B cell (primary cell): ENCODE measurements at regions not wholly inside any gene's neighbourhood (a gene's known extent, or its start where the extent isn't known, plus 50 kb on each side); places are given as distances from the start of the nearest gene placed in this dataset.

ENCODE experiments used
- ATAC-seq: fragments of 200-7000 bp; cut with Tn5 transposase; one replicate; pipeline ENCODE4 v1.10.0; 2021; ENCODE audit warnings: low read depth, mild to moderate bottlenecking, moderate number of reproducible peaks, moderate library complexity
- CTCF ChIA-PET: fragments of 350-600 bp; sonication (Branson Sonifier 250); formaldehyde crosslinking; loops from one replicate; lab custom pipeline; 2021; ENCODE audit warnings: antibody characterized with exemption, inconsistent platforms; lab: Charles Lee
- POLR2A ChIA-PET: fragments of 350-600 bp; sonication (Branson Sonifier 250); formaldehyde crosslinking; loops from one replicate; lab custom pipeline; 2021; ENCODE audit warnings: antibody characterized with exemption; lab: Charles Lee
- DNase-seq: peaks from one replicate; pipeline ENCODE4 v3.0.0; 2013
- H2AFZ ChIP-seq: 2 replicates; pipeline ENCODE4 v1.6.1; 2012; ENCODE audit warnings: mild to moderate bottlenecking, low read depth, low read length; ENCODE audit not compliant: insufficient read depth, poor library complexity, severe bottlenecking
- H3K27ac ChIP-seq, 2 donors: 1 replicate in 1 of 2; 2 replicates in 1 of 2; pipeline ENCODE4 v1.5.1; 2012 to 2013; ENCODE audit warnings: low read length in 2 of 2, mild to moderate bottlenecking in 2 of 2, moderate library complexity in 1 of 2
- H3K27me3 ChIP-seq, 4 experiments: fragments of 200-600 bp in 1 of 4; sonication (generic) in 1 of 4; replicated peaks in 1 of 4; 1 replicate in 2 of 4; 2 replicates in 2 of 4; pipeline versions ENCODE4 v1.6.1 to v1.7.0; 2013 to 2016; ENCODE audit warnings: low read length in 3 of 4, mild to moderate bottlenecking in 2 of 4, mixed read lengths in 1 of 4, moderate library complexity in 1 of 4; ENCODE audit not compliant: insufficient read depth in 4 of 4, control insufficient read depth in 3 of 4; ENCODE audit errors: control extremely low read depth in 1 of 4
- H3K36me3 ChIP-seq, 2 experiments: replicated peaks in 1 of 2; 1 replicate in 1 of 2; 2 replicates in 1 of 2; pipeline versions ENCODE4 v1.6.1 to v1.7.1; 2013; ENCODE audit warnings: low read length in 1 of 2; ENCODE audit not compliant: insufficient read depth in 2 of 2, control insufficient read depth in 1 of 2; ENCODE audit errors: control extremely low read depth in 1 of 2, extremely low read depth in 1 of 2
- H3K4me1 ChIP-seq, 2 donors: fragments of 200-600 bp in 1 of 2; sonication (generic) in 1 of 2; 1 replicate in 1 of 2; 2 replicates in 1 of 2; pipeline versions ENCODE4 v1.5.1 to v1.6.1; 2013 to 2017; ENCODE audit warnings: low read length in 2 of 2; ENCODE audit not compliant: control insufficient read depth in 2 of 2, insufficient read depth in 2 of 2
- H3K4me2 ChIP-seq: replicated peaks from 2 replicates; pipeline ENCODE3; 2012; ENCODE audit warnings: mild to moderate bottlenecking, low read depth, low read length; ENCODE audit not compliant: poor library complexity, severe bottlenecking
- H3K4me3 ChIP-seq, 5 experiments: fragments of 200-600 bp in 1 of 5; sonication (generic) in 1 of 5; 1 replicate in 3 of 5; 2 replicates in 2 of 5; pipeline versions ENCODE4 v1.5.1 to v1.7.0; 2011 to 2016; ENCODE audit warnings: low read length in 4 of 5, mild to moderate bottlenecking in 4 of 5, low read depth in 2 of 5, control low read depth in 1 of 5, moderate library complexity in 1 of 5; ENCODE audit not compliant: insufficient read depth in 1 of 5; ENCODE audit errors: control extremely low read depth in 1 of 5, extremely low read depth in 1 of 5
- H3K79me2 ChIP-seq: fragments of 200-600 bp; sonication (generic); one replicate; pipeline ENCODE4 v1.6.0; 2016; ENCODE audit warnings: low read length; ENCODE audit not compliant: control insufficient read depth, insufficient read depth
- H3K9ac ChIP-seq: fragments of 200-600 bp; sonication (generic); 2 replicates; pipeline ENCODE4 v1.6.1; 2017; ENCODE audit warnings: mild to moderate bottlenecking, low read length, moderate library complexity
- H3K9me3 ChIP-seq, 3 donors: one replicate each; pipeline versions ENCODE4 v1.6.1 to v1.7.1; 2013; ENCODE audit warnings: low read length in 2 of 3; ENCODE audit not compliant: control insufficient read depth in 2 of 3, insufficient read depth in 1 of 3; ENCODE audit errors: control extremely low read depth in 1 of 3
- H4K20me1 ChIP-seq: 2 replicates; pipeline ENCODE4 v1.6.0; 2012; ENCODE audit warnings: mild to moderate bottlenecking, low read length; ENCODE audit not compliant: insufficient read depth, control insufficient read depth, poor library complexity, severe bottlenecking
- H3K27ac Mint-ChIP-seq: one replicate; pipeline ENCODE4 v1.8.0; 2021; ENCODE audit warnings: mixed read lengths
- H3K27me3 Mint-ChIP-seq: one replicate; pipeline ENCODE4 v1.8.0; 2021; ENCODE audit warnings: mixed read lengths
- H3K4me1 Mint-ChIP-seq: one replicate; pipeline ENCODE4 v1.8.0; 2021; ENCODE audit warnings: mixed read lengths
- H3K4me3 Mint-ChIP-seq: one replicate; pipeline ENCODE4 v1.8.0; 2021; ENCODE audit warnings: mixed read lengths
- H3K9me3 Mint-ChIP-seq: one replicate; pipeline ENCODE4 v1.8.0; 2022; ENCODE audit warnings: mixed read lengths; ENCODE audit not compliant: insufficient read depth
- CTCF ChIP-seq: fragments of 200-600 bp; IDR thresholded peaks from one replicate; pipeline ENCODE4 v1.8.0; 2022; ENCODE audit warnings: antibody characterized with exemption, mild to moderate bottlenecking
- EZH2 ChIP-seq: IDR thresholded peaks from 2 replicates; pipeline ENCODE4 v1.6.1; 2012; ENCODE audit warnings: borderline replicate concordance, low read depth, mild to moderate bottlenecking, moderate library complexity, low read length; ENCODE audit not compliant: insufficient read depth, poor library complexity, severe bottlenecking
- WGBS: methylation state at CpG from one replicate; pipeline ENCODE4 v1.1.5; 2013; ENCODE audit warnings: missing lambda C conversion rate; ENCODE audit not compliant: insufficient coverage; 5-methylcytosine and 5-hydroxymethylcytosine counted together
- intact Hi-C: fragments of 100-400 bp; cut with micrococcal nuclease; formaldehyde crosslinking; loops from one replicate; pipeline ENCODE4 v1.10.0; 2022

GRCh38 chr21:29465546-29465945 is 166.8 kb downstream of the BACH1 start:
- POLR2A ChIA-PET = no interaction called here
- Histone ChIP-seq H3K9me3 (peaks cover 0 to 11% (median 1%) of the 10 kb centered on the region in 3 donors), H3K9ac (no peak overlapping the region), H3K4me1 (no peaks in the 10 kb centered on the region), H3K27me3 (no peaks in the 10 kb centered on the region), H3K36me3 (peaks cover 0 to under 1% of the 10 kb centered on the region in 2 experiments), H2AFZ (no peak overlapping the region), H3K4me2 (no peak overlapping the region), H4K20me1 (no peaks in the 10 kb centered on the region), H3K27ac (no peak overlapping the region), H3K4me3 (no peak overlapping the region), H3K79me2 (no peaks in the 10 kb centered on the region)
- Mint-ChIP-seq H3K9me3 (no peaks in the 10 kb centered on the region), H3K27ac (no peak overlapping the region), H3K4me1 (peaks cover 3% of the 10 kb centered on the region), H3K4me3 (no peak overlapping the region), H3K27me3 (no peaks in the 10 kb centered on the region)
- intact Hi-C loops = no loop called here
- CTCF ChIA-PET = interaction anchor here (0.6 to 1.1 kb wide), 2 partner anchors 13 to 42 kb away, joined by 3 to 4 read pairs; no protein-coding TSS in a partner anchor
- ATAC-seq (no peak), DNase-seq (no peak)
- no CpG with 5 or more reads among the region's 2 CpGs for WGBS
- no peak for TF ChIP-seq CTCF
- no peak for TF ChIP-seq EZH2

DNA sequence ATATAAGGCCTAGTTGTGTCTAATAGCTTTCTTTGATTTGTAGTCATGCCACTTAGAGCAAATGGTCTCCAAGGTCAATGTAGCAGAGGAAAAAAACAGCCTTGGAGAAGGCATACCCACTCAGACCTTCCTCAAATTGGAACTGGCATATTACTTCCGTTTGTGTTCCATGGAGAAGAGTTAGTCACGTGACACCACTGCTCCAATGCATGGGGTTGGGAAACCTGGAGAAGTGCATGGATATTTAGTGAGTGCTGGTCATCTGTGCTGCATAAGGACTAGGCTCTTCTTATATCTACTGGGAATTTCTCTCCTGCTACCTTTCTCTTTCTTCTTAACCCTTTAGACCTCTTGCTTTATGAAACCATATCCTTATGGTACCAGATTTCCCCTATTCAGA is 167.8 kb downstream of the BACH1 start:
- no peak for DNase-seq
- H3K79me2 ChIP-seq = no peaks in the 10 kb centered on the region
- CTCF ChIA-PET = no interaction called here
- no peak overlapping the region for H3K27ac Mint-ChIP-seq
- ATAC-seq = no peak
- H3K4me3 Mint-ChIP-seq = no peak overlapping the region
- H3K9ac ChIP-seq = no peak overlapping the region
- no peak overlapping the region for H3K27ac ChIP-seq
- no peaks in the 10 kb centered on the region for H3K27me3 Mint-ChIP-seq
- WGBS = no CpG with 5 or more reads among the region's 2 CpGs
- TF ChIP-seq EZH2 (no peak), CTCF (no peak)
- H3K4me1 ChIP-seq = no peaks in the 10 kb centered on the region
- intact Hi-C loops = no loop called here
- no peak overlapping the region for H3K4me3 ChIP-seq
- no peak overlapping the region for H3K4me2 ChIP-seq
- H3K9me3 Mint-ChIP-seq = no peaks in the 10 kb centered on the region
- no peaks in the 10 kb centered on the region for H3K27me3 ChIP-seq
- peaks cover 8% of the 10 kb centered on the region for H3K4me1 Mint-ChIP-seq
- no peaks in the 10 kb centered on the region for H4K20me1 ChIP-seq
- H2AFZ ChIP-seq = no peak overlapping the region
- POLR2A ChIA-PET = no interaction called here
- peaks cover 0 to 3% (median 1%) of the 10 kb centered on the region in 3 donors for H3K9me3 ChIP-seq
- H3K36me3 ChIP-seq = no peaks in the 10 kb centered on the region
